ENCODE measurements at regions not wholly inside any gene's neighbourhood (a gene's known extent, or its start where the extent isn't known, plus 50 kb on each side); places are given as distances from the start of the nearest gene placed in this dataset.

GRCh38 chr7:115217373-115217772 is 295.5 kb downstream of the MDFIC start:
- no peak for TF ChIP-seq CTCF (IDR thresholded peaks at IDR 0.05; ENCODE audit: insufficient read depth, low read length)
- no peak for TF ChIP-seq POLR2AphosphoS5 (IDR thresholded peaks at IDR 0.05; ENCODE audit: low read depth)

Measured in HL-60 (cell line).